ENCODE measurements at regions not wholly inside any gene's neighbourhood (a gene's known extent, or its start where the extent isn't known, plus 50 kb on each side); places are given as distances from the start of the nearest gene placed in this dataset.
"Not testable (repeated sequence)": the region's sequence is repeated elsewhere in the genome, so short reads cannot be mapped to it uniquely, and the experiment has no call there.

DNA sequence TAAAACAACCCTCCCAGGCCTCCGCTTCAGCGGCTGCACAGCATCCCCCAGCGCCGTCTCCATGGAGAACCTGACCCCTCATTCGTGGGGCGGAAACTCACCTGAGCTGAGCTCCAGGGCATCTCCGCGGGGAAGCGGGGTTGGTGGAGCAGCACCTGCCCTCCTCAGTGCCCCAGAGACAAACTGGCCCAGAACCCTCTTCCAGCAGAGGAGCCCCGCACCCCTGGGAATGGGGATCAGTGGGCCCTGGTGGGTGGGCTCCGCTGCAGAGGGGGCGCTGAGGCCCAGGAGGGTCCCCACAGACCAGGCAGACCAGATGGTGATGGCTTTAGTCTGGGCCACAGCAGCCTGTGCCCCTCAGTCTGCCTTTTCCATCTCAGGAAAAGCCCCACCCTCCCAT, 261.2 kb downstream of the ADGRD1 start:
- DNase-seq (ENCODE audit: low read depth): not testable (repeated sequence)

DNA sequence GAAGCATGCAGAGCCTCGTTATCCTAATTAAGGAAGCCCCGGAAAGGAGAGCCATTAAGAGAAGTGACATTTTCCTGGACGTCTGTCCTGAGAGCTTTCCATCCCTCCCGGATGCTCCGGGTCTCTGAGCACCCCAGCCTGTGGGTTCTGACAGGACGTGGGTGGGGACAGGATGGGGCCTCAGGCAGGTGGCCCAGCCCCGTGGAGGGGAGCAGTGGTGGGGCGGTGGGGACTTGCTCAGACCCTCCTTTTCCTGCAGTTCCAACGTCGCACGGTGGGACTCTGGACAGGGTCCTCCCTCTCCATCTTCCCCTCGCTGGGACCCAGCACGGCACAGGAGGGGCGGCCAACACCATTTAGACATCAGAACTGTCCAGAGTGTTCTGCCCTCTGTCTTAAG, 262.9 kb downstream of the ADGRD1 start:
- not testable (repeated sequence) for DNase-seq (ENCODE audit: low read depth)

- no peak for DNase-seq (ENCODE audit: low read depth)
Observed at GRCh38 chr12:131217024-131217586, 263.4 kb downstream of the ADGRD1 start.

GRCh38 chr12:131218026-131218922, 264.6 kb downstream of the ADGRD1 start:
- no peak for DNase-seq (ENCODE audit: low read depth)

DNA sequence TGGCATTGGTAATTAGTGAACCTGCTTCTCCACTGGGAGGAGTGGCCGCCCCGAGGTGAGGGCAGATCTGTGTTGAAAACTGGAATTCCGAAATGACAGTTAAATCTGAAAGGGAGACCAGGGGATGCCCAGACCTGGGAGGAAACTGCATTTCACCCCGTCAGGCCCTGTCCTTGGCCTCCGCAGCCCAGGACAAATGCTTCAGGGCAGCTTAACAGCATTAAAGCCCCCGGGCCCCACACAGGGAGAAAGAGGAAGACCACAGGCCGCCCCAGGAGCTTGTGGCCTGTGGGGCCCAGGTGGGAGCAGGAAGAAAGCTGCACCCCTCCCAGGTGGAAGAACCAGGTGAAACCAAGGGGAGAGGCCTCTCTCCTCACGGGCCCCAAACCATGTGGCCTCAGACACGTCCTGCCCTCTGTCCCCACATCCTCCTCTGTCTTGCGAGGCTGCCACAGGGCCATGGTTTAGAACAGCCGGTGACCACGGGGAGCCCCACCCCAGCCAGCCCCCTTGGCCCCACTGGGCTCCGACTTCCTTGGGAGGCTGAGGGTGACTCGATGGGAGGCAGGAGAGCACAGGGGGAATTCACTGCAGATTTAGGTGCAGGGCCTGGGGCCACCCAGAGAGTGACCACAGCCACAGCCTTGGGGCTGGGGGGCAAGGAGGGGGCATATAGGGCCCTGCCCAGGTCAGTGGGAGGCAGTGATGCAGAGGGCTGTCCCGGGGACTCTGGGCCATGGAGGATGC, 265.4 kb downstream of the ADGRD1 start:
- DNase-seq (ENCODE audit: low read depth): no peak

DNA sequence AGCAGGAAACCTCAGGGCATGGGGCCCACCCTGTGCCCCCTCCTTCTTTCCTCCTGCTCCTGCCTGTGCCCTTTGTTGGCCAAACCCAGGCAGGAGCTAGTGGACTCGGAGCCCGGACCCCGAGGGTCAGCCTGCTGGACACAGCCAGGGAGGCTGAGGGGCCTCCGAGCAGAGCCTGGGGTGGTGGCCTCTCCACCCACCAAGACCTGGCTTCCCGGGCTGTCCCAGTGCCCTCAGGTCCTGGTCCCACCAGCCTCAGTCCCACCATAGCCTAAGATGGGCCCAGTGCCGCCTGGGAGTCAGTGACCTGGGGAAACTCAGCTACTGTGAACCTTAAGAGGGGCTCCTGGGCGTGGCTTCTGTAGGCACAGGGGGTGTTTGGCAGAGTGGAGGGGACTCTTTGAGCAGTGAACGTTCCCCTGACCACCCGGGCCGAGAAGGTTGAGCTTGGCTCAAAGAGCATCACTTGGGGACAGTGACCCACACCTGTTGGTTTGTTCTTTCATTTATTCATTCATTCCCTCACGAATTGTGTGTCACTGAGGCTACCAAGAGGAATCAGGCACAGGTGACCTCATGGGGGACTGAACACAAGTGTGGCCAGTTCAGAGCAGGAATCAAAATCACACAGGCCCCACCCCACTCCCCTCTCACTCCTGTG, 266.1 kb downstream of the ADGRD1 start:
- DNase-seq (ENCODE audit: low read depth): no peak

- DNase-seq (ENCODE audit: low read depth): no peak
Observed at GRCh38 chr12:131220331-131220685, 266.6 kb downstream of the ADGRD1 start.

GRCh38 chr12:131221061-131221956, 267.6 kb downstream of the ADGRD1 start:
- no peak for DNase-seq (ENCODE audit: low read depth)

DNA sequence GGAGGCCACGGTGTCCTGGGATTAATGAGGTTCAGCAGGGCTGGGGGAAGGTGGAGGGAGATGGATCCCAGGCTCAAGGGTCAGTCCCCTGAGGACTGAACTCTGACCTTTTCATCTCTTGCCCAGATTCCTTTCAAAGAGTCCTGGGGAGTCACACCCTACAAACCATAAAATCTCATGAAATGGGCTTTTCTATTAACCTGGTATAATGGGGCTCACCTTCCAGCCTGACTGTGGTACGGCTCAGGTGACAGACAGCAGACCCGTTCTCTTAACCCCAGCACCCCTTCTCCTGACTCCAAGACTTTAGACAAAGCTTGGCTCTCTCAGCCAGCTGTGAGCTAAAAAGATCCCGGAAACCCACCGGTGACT, 268.2 kb downstream of the ADGRD1 start:
- no peak for DNase-seq (ENCODE audit: low read depth)

DNA sequence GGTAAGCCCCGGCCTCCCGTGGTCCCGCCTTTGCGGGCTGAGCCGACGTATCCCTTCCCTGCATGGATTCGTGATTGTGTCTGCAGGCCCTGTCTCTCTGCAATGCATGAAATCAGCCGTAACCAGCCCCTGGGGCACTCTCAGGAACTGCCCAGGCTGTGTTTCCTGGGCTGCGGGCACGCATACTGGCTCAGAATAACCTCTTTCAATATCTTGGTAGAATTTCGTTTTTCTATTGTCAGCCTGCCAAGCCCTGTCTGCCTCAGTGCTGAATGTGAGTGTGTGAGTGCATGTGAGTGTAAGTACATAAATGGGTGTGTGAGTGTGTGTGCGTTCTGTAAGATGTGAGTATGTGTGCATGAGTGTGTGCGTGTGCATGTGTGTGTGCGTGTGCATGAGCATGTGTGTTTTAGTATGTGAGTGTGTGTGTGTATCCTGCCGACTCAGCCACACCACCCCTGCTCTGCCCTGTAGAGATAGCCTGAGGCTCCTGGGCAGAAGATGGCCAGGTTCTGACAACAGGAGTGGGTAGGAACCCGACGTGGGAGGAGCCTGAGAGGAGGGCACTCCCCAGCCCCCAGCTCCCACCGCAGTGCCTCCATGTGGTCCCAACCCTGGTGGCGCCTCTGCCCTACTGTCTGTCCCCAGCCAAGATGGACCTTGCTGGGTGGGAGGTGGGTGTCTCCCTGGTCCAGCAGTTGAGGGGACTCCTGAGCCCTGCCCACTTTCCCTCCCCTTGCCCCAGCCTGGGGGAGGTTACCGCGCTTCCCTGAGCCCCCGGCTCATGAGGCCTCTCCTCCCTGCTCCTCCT, 268.8 kb downstream of the ADGRD1 start:
- DNase-seq (ENCODE audit: low read depth): no peak

DNA sequence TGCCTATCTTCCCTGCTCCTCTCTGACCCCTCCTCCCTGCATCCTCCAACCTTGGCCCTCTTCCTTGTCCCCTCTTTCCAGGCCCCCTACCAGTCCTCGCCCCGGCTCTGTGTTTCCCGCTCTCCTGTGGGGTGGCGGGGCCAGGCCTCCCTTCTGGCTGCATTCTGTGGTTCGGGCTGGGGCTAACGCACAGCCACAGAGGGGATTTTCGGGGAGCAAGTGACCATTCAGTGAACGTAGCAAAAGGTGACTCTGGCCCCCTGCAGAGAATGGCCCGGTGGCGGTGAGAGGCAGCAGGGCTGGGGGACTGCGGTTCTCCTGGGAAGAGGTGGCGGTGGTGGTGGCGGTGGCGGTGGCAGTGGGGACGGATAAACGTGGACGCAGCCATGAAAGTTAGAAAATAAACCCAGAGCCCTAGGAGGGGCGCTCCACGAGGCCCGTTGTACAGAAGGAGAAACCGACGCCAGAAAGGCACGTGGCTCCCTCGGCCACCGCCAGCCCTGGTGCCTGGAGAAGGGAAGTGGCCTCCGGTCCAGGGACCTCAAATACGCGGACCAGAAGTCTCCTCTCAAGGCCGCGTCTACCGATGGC, 269.6 kb downstream of the ADGRD1 start:
- no peak for DNase-seq (ENCODE audit: low read depth)

- no peak for DNase-seq (ENCODE audit: low read depth)
Observed at GRCh38 chr12:131223791-131224225, 270.1 kb downstream of the ADGRD1 start.

DNA sequence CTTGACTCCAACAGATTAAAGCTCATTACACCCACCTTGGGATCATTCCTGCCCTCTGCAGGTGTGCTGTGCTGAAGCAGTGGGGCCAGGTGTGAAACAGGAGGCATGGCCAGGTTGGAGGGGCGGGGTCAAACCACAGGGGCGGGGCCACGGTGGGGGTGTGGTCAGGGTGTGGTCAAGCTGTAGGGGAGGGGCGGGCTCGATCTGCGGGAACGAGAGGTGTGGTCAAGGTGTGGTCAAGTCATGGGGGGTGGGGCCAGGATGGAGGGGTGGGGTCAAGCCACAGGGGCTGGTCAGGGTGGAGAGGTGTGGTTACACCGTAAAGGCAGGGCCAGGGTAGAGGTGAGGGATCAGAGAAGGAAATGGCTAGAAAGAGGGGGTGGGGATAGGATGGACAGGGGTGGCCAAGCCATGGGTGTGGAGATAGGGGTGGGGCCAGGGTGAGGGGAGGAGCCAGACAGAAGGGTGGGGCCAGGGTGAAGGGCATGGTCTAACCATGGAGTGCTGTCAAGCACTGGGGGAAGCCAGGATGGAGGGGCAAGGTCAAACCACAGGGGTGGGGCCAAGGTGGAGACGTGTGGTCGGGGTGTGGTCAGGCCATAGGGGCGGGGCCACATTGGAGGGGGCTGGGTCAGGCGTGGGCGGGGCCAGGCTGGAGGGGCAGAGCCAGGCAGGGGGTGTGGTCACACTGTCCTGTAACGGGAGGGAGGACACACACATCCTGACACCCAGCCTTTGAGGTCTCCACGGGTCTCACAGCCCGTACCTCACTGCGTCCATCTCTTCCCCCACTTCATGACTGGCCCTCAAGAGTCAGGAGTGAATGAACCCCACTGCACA, 270.7 kb downstream of the ADGRD1 start:
- not testable (repeated sequence) for DNase-seq (ENCODE audit: low read depth)

GRCh38 chr12:131225066-131225380, 271.3 kb downstream of the ADGRD1 start:
- DNase-seq (ENCODE audit: low read depth): not testable (repeated sequence)

DNA sequence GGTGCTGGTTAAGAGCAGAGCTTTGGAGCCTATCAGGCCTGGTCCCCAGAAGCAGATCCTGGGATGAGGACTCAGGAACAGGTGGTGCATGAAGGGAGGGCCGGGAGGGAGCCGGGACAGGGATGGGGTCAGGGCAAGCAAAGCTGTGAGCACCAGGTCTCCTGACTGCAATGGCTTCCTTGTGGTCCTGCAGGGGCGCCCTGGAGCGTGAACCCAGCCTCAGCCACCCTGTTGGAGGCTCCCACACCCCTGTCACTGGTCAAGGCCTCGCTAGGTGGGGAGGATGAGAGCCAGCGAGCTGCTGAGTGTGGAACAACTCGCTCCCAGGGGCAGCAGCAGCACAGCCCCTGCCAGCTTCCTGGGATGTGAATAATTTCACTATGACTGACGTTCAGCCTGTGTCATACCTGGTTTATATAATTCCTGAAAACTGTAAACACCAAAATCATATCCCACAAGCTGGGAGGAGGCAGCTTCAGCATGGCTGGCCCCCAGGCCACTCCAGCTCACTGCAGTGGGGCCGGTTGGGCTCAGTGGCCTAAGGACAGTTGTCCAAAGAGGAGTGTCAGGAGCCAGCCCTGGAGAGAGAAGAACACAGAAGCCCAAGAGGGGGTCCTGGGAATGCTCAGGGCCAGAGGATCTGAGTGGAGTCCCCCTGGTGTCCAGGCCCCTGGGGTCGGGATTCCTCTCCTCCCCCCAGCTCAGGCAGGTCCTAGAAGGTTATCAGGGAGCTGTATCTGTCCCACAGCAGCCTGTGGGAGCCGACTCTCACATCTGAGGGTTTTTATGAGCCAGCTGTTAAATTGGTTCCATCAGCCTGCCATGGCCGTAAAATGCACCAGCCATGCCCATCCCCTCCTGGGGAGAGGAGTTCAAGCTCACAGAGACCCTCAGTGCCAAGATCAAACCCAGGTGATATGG, 272.9 kb downstream of the ADGRD1 start:
- DNase-seq (ENCODE audit: low read depth): no peak

GRCh38 chr12:131227641-131228040, 273.9 kb downstream of the ADGRD1 start:
- not testable (repeated sequence) for DNase-seq (ENCODE audit: low read depth)

- not testable (repeated sequence) for DNase-seq (ENCODE audit: low read depth)
Observed at GRCh38 chr12:131229079-131229425, 275.3 kb downstream of the ADGRD1 start.
